DND-41 (cell line): ENCODE measurements at regions not wholly inside any gene's neighbourhood (a gene's known extent, or its start where the extent isn't known, plus 50 kb on each side); places are given as distances from the start of the nearest gene placed in this dataset.

Experiments
- CTCF ChIP-seq: IDR thresholded peaks from 2 replicates; pipeline ENCODE4 v1.5.1; 2012; ENCODE audit warnings: borderline replicate concordance, low read length, moderate library complexity, mild to moderate bottlenecking; ENCODE audit not compliant: poor library complexity, severe bottlenecking; ENCODE audit errors: extremely low read depth
- EZH2 ChIP-seq: IDR thresholded peaks from 3 replicates; pipeline ENCODE4 v1.6.1; 2012; ENCODE audit warnings: borderline replicate concordance, low read depth, mild to moderate bottlenecking, moderate library complexity, low read length, inconsistent platforms; ENCODE audit not compliant: severe bottlenecking

- no peak for TF ChIP-seq CTCF
- no peak for TF ChIP-seq EZH2
Observed at GRCh38 chr9:121576281-121577075, 75.0 kb upstream of the DAB2IP start.
